ENCODE measurements at regions not wholly inside any gene's neighbourhood (a gene's known extent, or its start where the extent isn't known, plus 50 kb on each side); places are given as distances from the start of the nearest gene placed in this dataset.

GRCh38 chr18:41537666-41538065 is 417.4 kb upstream of the PIK3C3 start:
- TF ChIP-seq, protein P1, sequence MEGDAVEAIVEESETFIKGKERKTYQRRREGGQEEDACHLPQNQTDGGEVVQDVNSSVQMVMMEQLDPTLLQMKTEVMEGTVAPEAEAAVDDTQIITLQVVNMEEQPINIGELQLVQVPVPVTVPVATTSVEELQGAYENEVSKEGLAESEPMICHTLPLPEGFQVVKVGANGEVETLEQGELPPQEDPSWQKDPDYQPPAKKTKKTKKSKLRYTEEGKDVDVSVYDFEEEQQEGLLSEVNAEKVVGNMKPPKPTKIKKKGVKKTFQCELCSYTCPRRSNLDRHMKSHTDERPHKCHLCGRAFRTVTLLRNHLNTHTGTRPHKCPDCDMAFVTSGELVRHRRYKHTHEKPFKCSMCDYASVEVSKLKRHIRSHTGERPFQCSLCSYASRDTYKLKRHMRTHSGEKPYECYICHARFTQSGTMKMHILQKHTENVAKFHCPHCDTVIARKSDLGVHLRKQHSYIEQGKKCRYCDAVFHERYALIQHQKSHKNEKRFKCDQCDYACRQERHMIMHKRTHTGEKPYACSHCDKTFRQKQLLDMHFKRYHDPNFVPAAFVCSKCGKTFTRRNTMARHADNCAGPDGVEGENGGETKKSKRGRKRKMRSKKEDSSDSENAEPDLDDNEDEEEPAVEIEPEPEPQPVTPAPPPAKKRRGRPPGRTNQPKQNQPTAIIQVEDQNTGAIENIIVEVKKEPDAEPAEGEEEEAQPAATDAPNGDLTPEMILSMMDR (IDR thresholded peaks at IDR 0.05), result no peak
- no peak for TF ChIP-seq POLR2A (IDR thresholded peaks at IDR 0.05)
- H3K27me3 ChIP-seq, result no peaks in the 10 kb centered on the region
- no peaks in the 10 kb centered on the region for H3K4me1 ChIP-seq
- no peaks in the 10 kb centered on the region for H3K36me3 ChIP-seq
- H3K4me3 ChIP-seq, result no peak overlapping the region
- H3K9me3 ChIP-seq, result no peaks in the 10 kb centered on the region
- DNase-seq, result no peak
- no peak overlapping the region for H3K27ac ChIP-seq

GRCh38 chr18:41532344-41533086 is 422.5 kb upstream of the PIK3C3 start:
- Histone ChIP-seq H3K4me3 (no peak overlapping the region), H3K27ac (no peak overlapping the region), H3K36me3 (no peaks in the 10 kb centered on the region), H3K4me1 (no peaks in the 10 kb centered on the region), H3K27me3 (no peaks in the 10 kb centered on the region), H3K9me3 (no peaks in the 10 kb centered on the region)
- no peak for TF ChIP-seq POLR2A (IDR thresholded peaks at IDR 0.05)
- TF ChIP-seq, protein P1 (IDR thresholded peaks at IDR 0.05), result no peak
- no peak for DNase-seq

GRCh38 chr18:41530970-41531369 is 424.1 kb upstream of the PIK3C3 start:
- Histone ChIP-seq H3K27ac (no peak overlapping the region), H3K36me3 (no peaks in the 10 kb centered on the region), H3K27me3 (no peaks in the 10 kb centered on the region), H3K4me1 (no peaks in the 10 kb centered on the region), H3K9me3 (no peaks in the 10 kb centered on the region), H3K4me3 (no peak overlapping the region)
- TF ChIP-seq, protein P1 (IDR thresholded peaks at IDR 0.05), result no peak
- no peak for TF ChIP-seq POLR2A (IDR thresholded peaks at IDR 0.05)
- DNase-seq, result no peak

GRCh38 chr18:41529093-41529492 is 425.9 kb upstream of the PIK3C3 start:
- no peaks in the 10 kb centered on the region for H3K9me3 ChIP-seq
- H3K4me3 ChIP-seq, result no peak overlapping the region
- no peaks in the 10 kb centered on the region for H3K36me3 ChIP-seq
- H3K27ac ChIP-seq, result no peak overlapping the region
- DNase-seq, result no peak
- TF ChIP-seq POLR2A (IDR thresholded peaks at IDR 0.05), result no peak
- TF ChIP-seq, protein P1 (IDR thresholded peaks at IDR 0.05), result no peak
- H3K4me1 ChIP-seq, result no peaks in the 10 kb centered on the region
- H3K27me3 ChIP-seq, result no peaks in the 10 kb centered on the region

DNA sequence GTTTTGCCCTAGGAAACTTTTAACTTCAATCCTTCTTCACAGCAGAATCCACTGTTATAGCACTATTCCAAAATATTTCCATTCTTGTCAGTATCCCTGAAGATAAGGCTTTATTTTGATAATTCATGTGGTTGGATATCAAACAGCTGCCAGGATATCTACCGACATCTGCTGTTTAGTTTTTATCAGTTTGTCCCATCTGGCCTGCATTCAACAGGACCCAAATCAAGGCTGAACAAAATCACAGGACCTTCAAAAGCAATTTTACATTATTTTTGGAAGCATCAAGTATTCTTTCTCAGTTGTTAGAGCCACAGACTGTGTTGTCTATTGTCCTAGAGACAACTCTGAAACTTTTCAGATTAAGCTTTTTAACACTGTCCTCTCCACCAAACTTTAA is 429.0 kb upstream of the PIK3C3 start:
- H3K27me3 ChIP-seq, result no peaks in the 10 kb centered on the region
- no peak overlapping the region for H3K27ac ChIP-seq
- H3K4me3 ChIP-seq, result no peak overlapping the region
- H3K9me3 ChIP-seq, result no peaks in the 10 kb centered on the region
- no peaks in the 10 kb centered on the region for H3K4me1 ChIP-seq
- no peak for TF ChIP-seq POLR2A (IDR thresholded peaks at IDR 0.05)
- TF ChIP-seq, protein P1 (IDR thresholded peaks at IDR 0.05), result no peak
- no peaks in the 10 kb centered on the region for H3K36me3 ChIP-seq
- DNase-seq, result no peak

Measured in Peyer's patch (tissue), 4 donors.